ENCODE measurements at regions not wholly inside any gene's neighbourhood (a gene's known extent, or its start where the extent isn't known, plus 50 kb on each side); places are given as distances from the start of the nearest gene placed in this dataset.

- ChIA-PET CTCF (no interaction called here), POLR2A (ENCODE audit: low non-redundant PET) (no interaction called here)
- Histone ChIP-seq H3K4me3 (ENCODE audit: low read depth, low read length, poor library complexity, severe bottlenecking) (no peak overlapping the region), H3K27ac (ENCODE audit: low read depth, low read length, poor library complexity, severe bottlenecking) (no peak overlapping the region), H3K27me3 (replicated peaks; ENCODE audit: insufficient read depth, low read depth, low read length, poor library complexity) (peaks cover 5% of the 10 kb centered on the region), H3K36me3 (ENCODE audit: insufficient read depth, low read length, poor library complexity, severe bottlenecking) (no peaks in the 10 kb centered on the region), H3K4me1 (ENCODE audit: insufficient read depth, low read length, poor library complexity, severe bottlenecking) (no peaks in the 10 kb centered on the region), H3K9me3 (ENCODE audit: low read depth, low read length, poor library complexity, severe bottlenecking) (no peaks in the 10 kb centered on the region)
- TF ChIP-seq, protein P1, sequence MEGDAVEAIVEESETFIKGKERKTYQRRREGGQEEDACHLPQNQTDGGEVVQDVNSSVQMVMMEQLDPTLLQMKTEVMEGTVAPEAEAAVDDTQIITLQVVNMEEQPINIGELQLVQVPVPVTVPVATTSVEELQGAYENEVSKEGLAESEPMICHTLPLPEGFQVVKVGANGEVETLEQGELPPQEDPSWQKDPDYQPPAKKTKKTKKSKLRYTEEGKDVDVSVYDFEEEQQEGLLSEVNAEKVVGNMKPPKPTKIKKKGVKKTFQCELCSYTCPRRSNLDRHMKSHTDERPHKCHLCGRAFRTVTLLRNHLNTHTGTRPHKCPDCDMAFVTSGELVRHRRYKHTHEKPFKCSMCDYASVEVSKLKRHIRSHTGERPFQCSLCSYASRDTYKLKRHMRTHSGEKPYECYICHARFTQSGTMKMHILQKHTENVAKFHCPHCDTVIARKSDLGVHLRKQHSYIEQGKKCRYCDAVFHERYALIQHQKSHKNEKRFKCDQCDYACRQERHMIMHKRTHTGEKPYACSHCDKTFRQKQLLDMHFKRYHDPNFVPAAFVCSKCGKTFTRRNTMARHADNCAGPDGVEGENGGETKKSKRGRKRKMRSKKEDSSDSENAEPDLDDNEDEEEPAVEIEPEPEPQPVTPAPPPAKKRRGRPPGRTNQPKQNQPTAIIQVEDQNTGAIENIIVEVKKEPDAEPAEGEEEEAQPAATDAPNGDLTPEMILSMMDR (conservative IDR thresholded peaks at IDR 0.05; ENCODE audit: low read depth, low read length), result no peak
- TF ChIP-seq EZH2 (IDR thresholded peaks at IDR 0.05; ENCODE audit: borderline replicate concordance, low read depth, low read length, poor library complexity, severe bottlenecking), result no peak
- intact Hi-C loops (cut with micrococcal nuclease; ENCODE audit: unreplicated experiment), result no loop called here
- BruUV-seq (replicated peaks), result no TSS peak
- DNase-seq (ENCODE audit: low spot score), result no peak
Measured at GRCh38 chr2:240246173-240246820, 105.8 kb upstream of the OTOS start.

DNA sequence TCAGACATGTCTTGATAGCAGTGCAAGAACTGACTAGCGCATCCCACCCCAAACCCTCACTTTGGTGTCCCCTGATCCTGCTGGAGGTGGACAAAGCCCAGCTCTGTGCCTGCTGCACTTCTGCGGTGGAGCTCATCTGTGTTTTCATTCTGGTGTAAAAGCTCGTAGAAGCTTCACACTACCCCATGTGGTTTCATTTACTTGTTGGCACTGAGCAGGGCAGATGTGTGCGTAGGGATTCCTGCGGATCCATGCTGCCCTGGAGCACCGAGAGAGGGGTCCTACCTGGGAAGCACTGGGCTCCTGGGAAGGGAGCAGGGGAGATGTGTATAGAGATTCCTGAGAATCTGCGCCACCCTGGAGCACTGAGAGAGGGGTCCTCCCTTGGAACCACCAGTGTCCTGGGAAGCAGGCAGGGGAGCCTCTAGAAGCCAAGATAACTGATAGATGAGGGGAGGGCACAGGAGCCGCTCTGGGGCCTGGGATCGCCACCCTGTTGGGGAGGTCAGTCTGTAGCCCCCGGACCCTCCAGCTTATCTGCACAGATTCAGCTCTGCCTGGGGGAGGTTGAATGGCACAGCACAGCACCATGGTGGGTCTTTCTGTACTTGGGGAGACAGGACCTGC, 106.9 kb upstream of the OTOS start:
- TF ChIP-seq EZH2 (IDR thresholded peaks at IDR 0.05; ENCODE audit: borderline replicate concordance, low read depth, low read length, poor library complexity, severe bottlenecking), result no peak
- TF ChIP-seq, protein P1 (conservative IDR thresholded peaks at IDR 0.05; ENCODE audit: low read depth, low read length), result no peak
- no peak for DNase-seq (ENCODE audit: low spot score)
- no peaks in the 10 kb centered on the region for H3K36me3 ChIP-seq (ENCODE audit: insufficient read depth, low read length, poor library complexity, severe bottlenecking)
- ChIA-PET CTCF (no interaction called here), POLR2A (ENCODE audit: low non-redundant PET) (no interaction called here)
- no peaks in the 10 kb centered on the region for H3K27me3 ChIP-seq (replicated peaks; ENCODE audit: insufficient read depth, low read depth, low read length, poor library complexity)
- H3K27ac ChIP-seq (ENCODE audit: low read depth, low read length, poor library complexity, severe bottlenecking), result no peak overlapping the region
- H3K9me3 ChIP-seq (ENCODE audit: low read depth, low read length, poor library complexity, severe bottlenecking), result no peaks in the 10 kb centered on the region
- H3K4me1 ChIP-seq (ENCODE audit: insufficient read depth, low read length, poor library complexity, severe bottlenecking), result no peaks in the 10 kb centered on the region
- no TSS peak for BruUV-seq (replicated peaks)
- intact Hi-C loops (cut with micrococcal nuclease; ENCODE audit: unreplicated experiment), result no loop called here
- no peak overlapping the region for H3K4me3 ChIP-seq (ENCODE audit: low read depth, low read length, poor library complexity, severe bottlenecking)

- intact Hi-C loops (cut with micrococcal nuclease; ENCODE audit: unreplicated experiment), result no loop called here
- Histone ChIP-seq H3K4me1 (ENCODE audit: insufficient read depth, low read length, poor library complexity, severe bottlenecking) (no peaks in the 10 kb centered on the region), H3K36me3 (ENCODE audit: insufficient read depth, low read length, poor library complexity, severe bottlenecking) (no peaks in the 10 kb centered on the region), H3K27ac (ENCODE audit: low read depth, low read length, poor library complexity, severe bottlenecking) (no peak overlapping the region), H3K27me3 (replicated peaks; ENCODE audit: insufficient read depth, low read depth, low read length, poor library complexity) (no peaks in the 10 kb centered on the region), H3K4me3 (ENCODE audit: low read depth, low read length, poor library complexity, severe bottlenecking) (no peak overlapping the region), H3K9me3 (ENCODE audit: low read depth, low read length, poor library complexity, severe bottlenecking) (no peaks in the 10 kb centered on the region)
- BruUV-seq (replicated peaks), result no TSS peak
- POLR2A ChIA-PET (ENCODE audit: low non-redundant PET), result no interaction called here
- TF ChIP-seq, protein P1 (conservative IDR thresholded peaks at IDR 0.05; ENCODE audit: low read depth, low read length), result no peak
- no peak for TF ChIP-seq EZH2 (IDR thresholded peaks at IDR 0.05; ENCODE audit: borderline replicate concordance, low read depth, low read length, poor library complexity, severe bottlenecking)
- DNase-seq (ENCODE audit: low spot score), result no peak
- CTCF ChIA-PET, result no interaction called here
Measured at GRCh38 chr2:240247868-240248720, 107.6 kb upstream of the OTOS start.

Measured in A673 (cell line).